HepG2 (cell line): ENCODE measurements at regions not wholly inside any gene's neighbourhood (a gene's known extent, or its start where the extent isn't known, plus 50 kb on each side); places are given as distances from the start of the nearest gene placed in this dataset.

Source experiments
- ATAC-seq: fragments of 200-7000 bp; cut with Tn5 transposase; 3 replicates; pipeline ENCODE4 v1.9.1; 2020; ENCODE audit warnings: mild to moderate bottlenecking, moderate library complexity
- BruUV-seq: library from RNA; stranded (reverse); fragments of 400-500 nt; replicated peaks from 2 replicates; lab custom pipeline; 2021; lab: Mats Ljungman, UMichigan
- CTCF ChIA-PET: fragments of 300-600 bp; formaldehyde crosslinking; extraction: SDS; loops from one replicate; lab custom pipeline; 2021; ENCODE audit warnings: low total read pairs, inconsistent platforms, low intra/inter-chr PET ratio; lab: Yijun Ruan, JAX
- POLR2A ChIA-PET: fragments of 350-600 bp; sonication (Branson Sonifier 250); formaldehyde crosslinking; loops from one replicate; lab custom pipeline; 2020; ENCODE audit warnings: antibody characterized with exemption, inconsistent platforms; lab: Yijun Ruan, JAX
- DNase-seq: peaks from one replicate; pipeline ENCODE4 v3.0.0-alpha.2; 2015; ENCODE audit warnings: low spot score
- FAIRE-seq: peaks from 3 replicates; lab custom pipeline; 2011; peaks lifted over from hg19 to GRCh38; lab: Jason Lieb, UNC
- H2AFZ ChIP-seq: one replicate; pipeline ENCODE4 v1.6.1; 2011; ENCODE audit warnings: low read length, inconsistent platforms
- H3K27ac ChIP-seq: fragments of 300-600 bp; 3 replicates; pipeline ENCODE4 v1.8.0; 2011; ENCODE audit warnings: mixed run types, mild to moderate bottlenecking, mixed read lengths, low read length, inconsistent platforms; ENCODE audit not compliant: insufficient read depth; ENCODE audit errors: extremely low read length
- H3K27me3 ChIP-seq, 2 experiments: fragments of 200-600 bp in 1 of 2; 2 replicates in 1 of 2; 3 replicates in 1 of 2; pipeline versions ENCODE4 v1.6.0 to v1.8.0; 2011; ENCODE audit warnings: low read length in 2 of 2, mild to moderate bottlenecking in 2 of 2, moderate library complexity in 2 of 2, inconsistent platforms in 1 of 2; ENCODE audit not compliant: insufficient read depth in 2 of 2, control insufficient read depth in 1 of 2
- H3K36me3 ChIP-seq, 2 experiments: fragments of 200-600 bp in 1 of 2; replicated peaks in 1 of 2; 2 replicates in 1 of 2; 3 replicates in 1 of 2; pipeline versions ENCODE4 v1.5.1 to v1.8.0; 2011; ENCODE audit warnings: low read length in 2 of 2, inconsistent platforms in 1 of 2; ENCODE audit not compliant: insufficient read depth in 2 of 2, control insufficient read depth in 1 of 2
- H3K4me1 ChIP-seq: 2 replicates; pipeline ENCODE4 v1.5.1; 2012; ENCODE audit warnings: low read length, inconsistent platforms; ENCODE audit not compliant: insufficient read depth
- H3K4me2 ChIP-seq: 2 replicates; pipeline ENCODE4 v1.6.0; 2011; ENCODE audit warnings: low read depth, low read length, inconsistent platforms
- H3K4me3 ChIP-seq, 3 experiments: fragments of 200-600 bp in 1 of 3; sonication (generic), shearing (Covaris generic) in 1 of 3; replicated peaks in 1 of 3; 2 replicates each; pipeline ENCODE4 v1.5.1; 2011 to 2016; ENCODE audit warnings: low read length in 3 of 3, inconsistent platforms in 2 of 3, low read depth in 2 of 3, mild to moderate bottlenecking in 2 of 3, control low read depth in 1 of 3, mixed read lengths in 1 of 3; ENCODE audit not compliant: insufficient read depth in 1 of 3
- H3K79me2 ChIP-seq: one replicate; pipeline ENCODE4 v1.6.1; 2011; ENCODE audit warnings: low read length, inconsistent platforms; ENCODE audit not compliant: insufficient read depth
- H3K9ac ChIP-seq: 2 replicates; pipeline ENCODE4 v1.6.0; 2011; ENCODE audit warnings: mild to moderate bottlenecking, low read depth, low read length, inconsistent platforms; ENCODE audit not compliant: insufficient read depth
- H3K9me3 ChIP-seq: 2 replicates; pipeline ENCODE4 v1.5.1; 2012; ENCODE audit warnings: mild to moderate bottlenecking, low read length
- H4K20me1 ChIP-seq: 2 replicates; pipeline ENCODE4 v1.6.0; 2011; ENCODE audit warnings: inconsistent platforms, mild to moderate bottlenecking, low read length, moderate library complexity; ENCODE audit not compliant: insufficient read depth
- AGO1 ChIP-seq: fragments of 200-400 bp; formaldehyde crosslinking; IDR thresholded peaks from 2 replicates; pipeline ENCODE4 v1.6.1; 2017; ENCODE audit warnings: mild to moderate bottlenecking, low read depth, low read length, moderate library complexity; ENCODE audit not compliant: poor library complexity, severe bottlenecking
- FOXP1 ChIP-seq, 2 experiments: fragments of 450-650 bp in 1 of 2; IDR thresholded peaks; 2 replicates each; pipeline ENCODE4 v1.6.1; 2017 to 2018; ENCODE audit warnings: antibody characterized with exemption in 1 of 2
- GPBP1L1 ChIP-seq: sonication (generic); formaldehyde crosslinking; IDR thresholded peaks from 2 replicates; pipeline ENCODE4 v1.5.0; 2020; ENCODE audit warnings: mild to moderate bottlenecking, missing genetic modification reagents
- HDAC2 ChIP-seq: sonication (generic); formaldehyde crosslinking; IDR thresholded peaks from 2 replicates; pipeline ENCODE4 v1.4.0; 2020; ENCODE audit warnings: missing genetic modification reagents
- IKZF1 ChIP-seq: fragments of 450-650 bp; IDR thresholded peaks from 2 replicates; pipeline ENCODE4 v1.7.1; 2016
- KAT2B ChIP-seq: fragments of 150-350 bp; IDR thresholded peaks from 2 replicates; pipeline ENCODE4 v1.6.1; 2014; ENCODE audit warnings: low read depth, low read length, borderline replicate concordance
- NR2F1 ChIP-seq, 2 experiments: fragments of 450-650 bp in 1 of 2; formaldehyde crosslinking in 1 of 2; IDR thresholded peaks; 2 replicates each; pipeline versions ENCODE4 v1.5.0 to v1.6.1; 2016 to 2020; ENCODE audit warnings: mild to moderate bottlenecking in 1 of 2, missing compliant biosample characterization in 1 of 2, missing genetic modification reagents in 1 of 2, moderate library complexity in 1 of 2
- RARA ChIP-seq: IDR thresholded peaks from 2 replicates; pipeline ENCODE4 v1.6.1; 2016; ENCODE audit warnings: missing genetic modification reagents, missing compliant biosample characterization
- TOE1 ChIP-seq: sonication (generic); formaldehyde crosslinking; IDR thresholded peaks from 2 replicates; pipeline ENCODE4 v1.4.0; 2020; ENCODE audit warnings: mild to moderate bottlenecking, missing genetic modification reagents
- ZFP91 ChIP-seq: sonication (generic); formaldehyde crosslinking; IDR thresholded peaks from 2 replicates; pipeline ENCODE4 v1.9.0; 2022; ENCODE audit warnings: missing genetic modification reagents, mild to moderate bottlenecking, borderline replicate concordance
- ZNF337 ChIP-seq: sonication (generic); formaldehyde crosslinking; IDR thresholded peaks from 2 replicates; pipeline ENCODE4 v1.5.1; 2020; ENCODE audit warnings: missing genetic modification reagents, low read depth, mild to moderate bottlenecking, borderline replicate concordance
- ZNF496 ChIP-seq: sonication (generic); formaldehyde crosslinking; IDR thresholded peaks from 2 replicates; pipeline ENCODE4 v1.8.1; 2023; ENCODE audit warnings: mild to moderate bottlenecking, moderate library complexity, missing genetic modification reagents; ENCODE audit not compliant: insufficient replicate concordance
- ZNF674 ChIP-seq: sonication (generic); formaldehyde crosslinking; IDR thresholded peaks from 2 replicates; pipeline ENCODE4 v1.5.0; 2020; ENCODE audit warnings: low read depth, mild to moderate bottlenecking, missing genetic modification reagents
- ZNF768 ChIP-seq: sonication (generic); formaldehyde crosslinking; IDR thresholded peaks from 2 replicates; pipeline ENCODE4 v1.4.0; 2020; ENCODE audit warnings: missing genetic modification reagents
- ZNF780A ChIP-seq: sonication (generic); formaldehyde crosslinking; IDR thresholded peaks from 2 replicates; pipeline ENCODE4 v1.8.0; 2022; ENCODE audit warnings: mild to moderate bottlenecking, missing genetic modification reagents, moderate library complexity
- ZSCAN22 ChIP-seq: sonication (generic); formaldehyde crosslinking; IDR thresholded peaks from 2 replicates; pipeline ENCODE4 v1.4.0; 2020; ENCODE audit warnings: mild to moderate bottlenecking, missing genetic modification reagents
- WGBS: methylation state at CpG from one replicate; pipeline ENCODE4 v1.1.6; 2017; ENCODE audit warnings: low lambda C conversion rate; 5-methylcytosine and 5-hydroxymethylcytosine counted together
- in situ Hi-C: cut with HindIII; loops from 2 replicates; pipeline ENCODE4 v1.10.0; 2017; ENCODE audit warnings: low pct_unique_long_range_greater_than_20kb; ENCODE audit not compliant: extremely low pct_ligation_motif_present
- intact Hi-C: fragments of 100-400 bp; cut with micrococcal nuclease; formaldehyde crosslinking; loops from one replicate; pipeline ENCODE4 v1.10.0; 2022; ENCODE audit not compliant: unreplicated experiment

GRCh38 chr9:111274737-111275136, 55.3 kb downstream of the OR2K2 start:
- DNase-seq (no peak), FAIRE-seq (no peak), ATAC-seq (no peak)
- 3% methylated on average over 2 of the region's 2 CpGs for WGBS
- H2AFZ ChIP-seq, result no peak overlapping the region
- CTCF ChIA-PET, result no interaction called here
- in situ Hi-C loops, result loop anchor here (25.0 kb wide), 2 partner anchors 387 to 637 kb away; no protein-coding TSS in a partner anchor
- TF ChIP-seq FOXP1 (IDR thresholded peaks at IDR 0.05) (no peak), FOXP1 (CRISPR knock-in tag; IDR thresholded peaks at IDR 0.05) (no peak)
- no peaks in the 10 kb centered on the region for H3K79me2 ChIP-seq
- no peaks in the 10 kb centered on the region for H3K36me3 ChIP-seq
- POLR2A ChIA-PET, result no interaction called here
- H3K27me3 ChIP-seq, result peaks cover 0 to 1% of the 10 kb centered on the region in 2 experiments; a peak in 1 of 5 replicates
- no peak overlapping the region for H3K9ac ChIP-seq
- H3K9me3 ChIP-seq, result no peaks in the 10 kb centered on the region
- H3K4me3 ChIP-seq, result no peak overlapping the region
- no peak overlapping the region for H3K4me2 ChIP-seq
- no TSS peak for BruUV-seq
- H3K4me1 ChIP-seq, result no peaks in the 10 kb centered on the region
- H4K20me1 ChIP-seq, result no peaks in the 10 kb centered on the region
- H3K27ac ChIP-seq, result no peak overlapping the region
- intact Hi-C loops, result no loop called here

GRCh38 chr9:111272581-111272980, 57.4 kb downstream of the OR2K2 start:
- no peak overlapping the region for H3K4me3 ChIP-seq
- H3K4me2 ChIP-seq, result no peak overlapping the region
- TF ChIP-seq TOE1 (CRISPR knock-in tag) (no peak), ZNF780A (no peak), KAT2B (no peak), RARA (CRISPR knock-in tag) (no peak), HDAC2 (CRISPR knock-in tag) (no peak), ZSCAN22 (CRISPR knock-in tag) (no peak), ZNF674 (CRISPR knock-in tag) (no peak), NR2F1 (CRISPR knock-in tag; IDR thresholded peaks at IDR 0.05) (no peak), ZNF496 (no peak), ZNF337 (no peak), ZNF768 (no peak), IKZF1 (no peak), ZFP91 (CRISPR knock-in tag) (no peak), GPBP1L1 (CRISPR knock-in tag) (no peak), AGO1 (no peak)
- TF ChIP-seq, all 625 proteins: peak for 0
- ChIA-PET POLR2A (no interaction called here), CTCF (no interaction called here)
- H3K27me3 ChIP-seq, result peaks cover 0 to 1% of the 10 kb centered on the region in 2 experiments; a peak in 1 of 5 replicates
- DNase-seq (no peak), FAIRE-seq (no peak), ATAC-seq (no peak)
- H3K79me2 ChIP-seq, result no peaks in the 10 kb centered on the region
- H2AFZ ChIP-seq, result no peak overlapping the region
- H3K4me1 ChIP-seq, result no peaks in the 10 kb centered on the region
- H3K36me3 ChIP-seq, result no peaks in the 10 kb centered on the region
- 0% methylated on average over 4 of the region's 4 CpGs for WGBS
- no peak overlapping the region for H3K27ac ChIP-seq
- in situ Hi-C loops (no loop called here), intact Hi-C loops (no loop called here)
- no peaks in the 10 kb centered on the region for H4K20me1 ChIP-seq
- H3K9ac ChIP-seq, result no peak overlapping the region
- BruUV-seq, result no TSS peak
- H3K9me3 ChIP-seq, result 0 out of 2 replicates have a peak, but pooled peaks cover under 1% of the 10 kb centered on the region
